ENCODE measurements at regions not wholly inside any gene's neighbourhood (a gene's known extent, or its start where the extent isn't known, plus 50 kb on each side); places are given as distances from the start of the nearest gene placed in this dataset.

DNA sequence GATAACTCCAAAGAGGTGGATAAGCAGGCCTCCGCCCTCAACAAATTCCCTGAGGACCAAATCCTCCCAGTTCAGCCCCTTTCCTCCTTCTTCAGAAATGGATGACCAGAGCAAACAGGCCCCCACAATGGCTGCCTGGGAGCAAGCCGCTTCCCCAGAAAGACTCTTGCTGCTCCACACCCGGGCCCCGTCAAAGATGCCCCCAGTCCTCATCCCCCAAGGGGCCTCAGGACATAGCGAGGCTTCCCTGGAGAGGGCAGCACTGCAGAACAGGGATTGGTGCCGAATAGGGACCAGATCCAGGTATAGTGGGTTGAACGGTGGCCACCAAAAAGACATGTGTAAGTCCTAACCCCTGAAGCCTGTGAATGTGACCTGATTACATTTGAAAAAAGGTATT lies 502.3 kb downstream of the SHQ1 start:
- Histone ChIP-seq H3K27me3 (no peaks in the 10 kb centered on the region), H3K9me3 (no peaks in the 10 kb centered on the region), H3K4me1 (peaks cover 0 to 4% of the 10 kb centered on the region in 2 donors), H3K27ac (peak overlapping the region; percentile 33 to 65), H3K36me3 (no peaks in the 10 kb centered on the region), H3K4me3 (no peak overlapping the region)
- TF ChIP-seq, protein P1, sequence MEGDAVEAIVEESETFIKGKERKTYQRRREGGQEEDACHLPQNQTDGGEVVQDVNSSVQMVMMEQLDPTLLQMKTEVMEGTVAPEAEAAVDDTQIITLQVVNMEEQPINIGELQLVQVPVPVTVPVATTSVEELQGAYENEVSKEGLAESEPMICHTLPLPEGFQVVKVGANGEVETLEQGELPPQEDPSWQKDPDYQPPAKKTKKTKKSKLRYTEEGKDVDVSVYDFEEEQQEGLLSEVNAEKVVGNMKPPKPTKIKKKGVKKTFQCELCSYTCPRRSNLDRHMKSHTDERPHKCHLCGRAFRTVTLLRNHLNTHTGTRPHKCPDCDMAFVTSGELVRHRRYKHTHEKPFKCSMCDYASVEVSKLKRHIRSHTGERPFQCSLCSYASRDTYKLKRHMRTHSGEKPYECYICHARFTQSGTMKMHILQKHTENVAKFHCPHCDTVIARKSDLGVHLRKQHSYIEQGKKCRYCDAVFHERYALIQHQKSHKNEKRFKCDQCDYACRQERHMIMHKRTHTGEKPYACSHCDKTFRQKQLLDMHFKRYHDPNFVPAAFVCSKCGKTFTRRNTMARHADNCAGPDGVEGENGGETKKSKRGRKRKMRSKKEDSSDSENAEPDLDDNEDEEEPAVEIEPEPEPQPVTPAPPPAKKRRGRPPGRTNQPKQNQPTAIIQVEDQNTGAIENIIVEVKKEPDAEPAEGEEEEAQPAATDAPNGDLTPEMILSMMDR (IDR thresholded peaks at IDR 0.05): no peak
- TF ChIP-seq POLR2A (IDR thresholded peaks at IDR 0.05): no peak
- intact Hi-C loops (cut with DNase I; ENCODE audit: low total_unique reads): no loop called here
- DNase-seq: no peak

DNA sequence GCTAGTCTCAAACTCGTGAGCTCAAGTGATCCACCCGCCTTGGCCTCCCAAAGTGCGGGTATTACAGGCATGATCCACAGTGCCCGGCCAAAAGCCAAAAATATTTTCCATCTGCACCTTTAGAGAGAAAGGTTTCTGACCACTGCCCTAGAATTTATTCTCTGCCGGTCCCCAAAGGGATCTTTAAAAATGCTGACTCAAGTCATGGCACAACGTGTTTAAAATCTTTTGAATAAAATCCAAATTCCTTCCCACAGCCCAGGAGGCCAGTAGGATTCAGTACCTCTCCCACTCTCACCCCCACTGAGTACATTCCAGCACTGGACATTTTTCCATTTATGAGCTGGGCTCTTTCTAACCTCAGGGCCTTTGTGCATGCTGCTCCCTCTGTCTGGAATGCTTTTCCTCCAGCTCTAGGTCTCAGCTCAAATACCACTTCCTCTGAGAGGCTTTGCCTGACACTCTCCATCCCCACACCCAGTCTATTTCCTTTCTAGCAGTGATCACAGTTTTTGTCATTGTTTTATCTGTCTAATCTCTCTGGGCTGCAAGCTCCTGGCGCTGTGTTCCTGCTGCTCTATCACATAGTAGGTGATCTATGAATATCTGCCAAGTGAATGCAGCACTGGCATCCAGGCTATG lies 502.9 kb downstream of the SHQ1 start:
- Histone ChIP-seq H3K36me3 (no peaks in the 10 kb centered on the region), H3K27me3 (no peaks in the 10 kb centered on the region), H3K4me3 (no peak overlapping the region), H3K9me3 (no peaks in the 10 kb centered on the region), H3K27ac (peak overlapping the region in 1 of 2 donors; percentile 65), H3K4me1 (peaks cover 0 to 9% of the 10 kb centered on the region in 2 donors)
- no peak for DNase-seq
- intact Hi-C loops (cut with DNase I; ENCODE audit: low total_unique reads): no loop called here
- TF ChIP-seq, protein P1 (IDR thresholded peaks at IDR 0.05): no peak
- TF ChIP-seq POLR2A (IDR thresholded peaks at IDR 0.05): no peak

DNA sequence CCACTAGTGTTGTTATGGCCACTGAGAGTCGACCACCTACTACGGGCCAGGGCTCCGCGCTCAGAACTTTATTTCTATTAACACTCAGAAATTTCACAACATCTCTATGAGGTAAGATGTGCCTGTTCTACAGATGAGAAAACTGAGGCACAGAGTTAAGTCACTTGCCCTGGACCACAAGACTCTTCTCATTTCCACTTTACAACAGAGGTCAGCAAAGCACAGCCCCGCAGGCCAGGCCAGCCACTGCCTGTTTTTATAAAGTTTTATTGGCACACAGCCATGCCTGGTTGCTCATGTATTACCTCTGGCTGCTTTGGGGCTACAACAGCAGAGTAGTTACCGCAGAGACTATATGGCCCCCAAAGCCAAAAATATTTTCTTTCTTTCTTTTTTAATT lies 503.6 kb downstream of the SHQ1 start:
- intact Hi-C loops (cut with DNase I; ENCODE audit: low total_unique reads): no loop called here
- DNase-seq: no peak
- Histone ChIP-seq H3K9me3 (no peaks in the 10 kb centered on the region), H3K27ac (no peak overlapping the region), H3K4me3 (no peak overlapping the region), H3K4me1 (peaks cover 0 to 12% of the 10 kb centered on the region in 2 donors), H3K27me3 (no peaks in the 10 kb centered on the region), H3K36me3 (no peaks in the 10 kb centered on the region)
- TF ChIP-seq, protein P1 (IDR thresholded peaks at IDR 0.05): no peak
- no peak for TF ChIP-seq POLR2A (IDR thresholded peaks at IDR 0.05)

DNA sequence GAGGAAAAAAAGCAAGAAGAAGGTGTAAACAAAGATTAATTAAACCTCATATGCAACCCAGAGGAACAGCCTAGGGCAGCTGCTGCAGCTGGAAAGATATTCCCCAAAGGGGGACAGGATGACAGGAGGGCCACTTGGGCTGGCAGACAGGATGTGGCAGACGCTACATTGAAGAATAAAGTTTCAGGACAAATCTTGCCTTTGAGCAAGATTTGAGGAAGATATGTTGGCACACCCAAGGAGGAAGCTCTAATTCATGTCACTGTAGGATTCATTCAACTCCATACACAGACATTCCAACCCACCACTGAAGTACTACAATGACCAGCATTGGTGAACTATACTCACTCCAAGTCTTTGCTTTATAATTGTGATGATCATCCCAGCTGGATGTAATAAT lies 504.0 kb downstream of the SHQ1 start:
- TF ChIP-seq POLR2A (IDR thresholded peaks at IDR 0.05): no peak
- TF ChIP-seq, protein P1 (IDR thresholded peaks at IDR 0.05): no peak
- intact Hi-C loops (cut with DNase I; ENCODE audit: low total_unique reads): no loop called here
- Histone ChIP-seq H3K36me3 (no peaks in the 10 kb centered on the region), H3K9me3 (no peaks in the 10 kb centered on the region), H3K4me1 (peaks cover 0 to 12% of the 10 kb centered on the region in 2 donors), H3K27me3 (no peaks in the 10 kb centered on the region), H3K27ac (no peak overlapping the region), H3K4me3 (no peak overlapping the region)
- DNase-seq: no peak

DNA sequence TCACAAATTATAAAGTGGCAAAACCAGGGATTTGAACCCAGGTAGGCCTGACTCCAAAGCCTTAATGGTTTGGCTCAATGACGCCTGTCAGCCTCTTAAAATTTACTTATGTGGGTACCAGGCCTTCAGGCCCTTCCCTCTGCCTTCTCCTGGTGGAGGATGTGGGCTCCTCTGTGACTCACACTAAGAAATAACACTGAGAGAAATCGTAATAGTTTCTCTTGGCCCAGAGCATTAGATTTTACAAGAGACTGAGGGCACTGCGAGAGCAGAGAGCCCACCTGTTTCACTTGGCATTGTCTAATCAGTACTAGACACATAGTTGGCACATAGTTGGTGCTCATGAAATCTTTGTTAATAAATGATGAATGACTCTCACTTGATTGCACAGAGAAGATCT lies 505.2 kb downstream of the SHQ1 start:
- Histone ChIP-seq H3K27ac (no peak overlapping the region), H3K36me3 (no peaks in the 10 kb centered on the region), H3K27me3 (no peaks in the 10 kb centered on the region), H3K4me1 (peaks cover 0 to 12% of the 10 kb centered on the region in 2 donors), H3K4me3 (no peak overlapping the region), H3K9me3 (no peaks in the 10 kb centered on the region)
- intact Hi-C loops (cut with DNase I; ENCODE audit: low total_unique reads): no loop called here
- no peak for DNase-seq
- no peak for TF ChIP-seq POLR2A (IDR thresholded peaks at IDR 0.05)
- TF ChIP-seq, protein P1 (IDR thresholded peaks at IDR 0.05): no peak
